GM21825 (cell line): ENCODE measurements at regions not wholly inside any gene's neighbourhood (a gene's known extent, or its start where the extent isn't known, plus 50 kb on each side); places are given as distances from the start of the nearest gene placed in this dataset.
"Not testable (repeated sequence)": the region's sequence is repeated elsewhere in the genome, so short reads cannot be mapped to it uniquely, and the experiment has no call there.

Source experiments
- ATAC-seq: cut with Tn5 transposase; IDR thresholded peaks from one replicate; pipeline ENCODE4 v1.9.1; 2021; ENCODE audit warnings: mild to moderate bottlenecking, moderate library complexity; ENCODE audit not compliant: unreplicated experiment

GRCh38 chr3:104279617-104280016, 1087.1 kb upstream of the ALCAM start:
- ATAC-seq = no peak

GRCh38 chr3:104281713-104282112, 1085.0 kb upstream of the ALCAM start:
- ATAC-seq = no peak

- ATAC-seq = no peak
These were observed 1080.1 kb upstream of the ALCAM start for GRCh38 chr3:104286645-104287044.

GRCh38 chr3:104291437-104291851, 1075.3 kb upstream of the ALCAM start:
- peak; percentile 72 for ATAC-seq

- peak; percentile 35 for ATAC-seq
These were observed 1074.8 kb upstream of the ALCAM start for GRCh38 chr3:104291878-104292277.

GRCh38 chr3:104297617-104298016, 1069.1 kb upstream of the ALCAM start:
- no peak for ATAC-seq

- no peak for ATAC-seq
These were observed 1068.0 kb upstream of the ALCAM start for GRCh38 chr3:104298662-104299061.

- ATAC-seq = no peak
These were observed 1050.6 kb upstream of the ALCAM start for GRCh38 chr3:104316118-104316517.

GRCh38 chr3:104323226-104323625, 1043.5 kb upstream of the ALCAM start:
- no peak for ATAC-seq

- ATAC-seq = no peak
These were observed 1019.4 kb upstream of the ALCAM start for GRCh38 chr3:104347291-104347690.

GRCh38 chr3:104349836-104350235, 1016.9 kb upstream of the ALCAM start:
- ATAC-seq = no peak

- ATAC-seq = no peak
These were observed 1012.8 kb upstream of the ALCAM start for GRCh38 chr3:104353951-104354350.

GRCh38 chr3:104359546-104359945, 1007.2 kb upstream of the ALCAM start:
- no peak for ATAC-seq

- ATAC-seq = no peak
These were observed 1006.7 kb upstream of the ALCAM start for GRCh38 chr3:104360038-104360437.

- ATAC-seq = not testable (repeated sequence)
These were observed 1005.0 kb upstream of the ALCAM start for GRCh38 chr3:104361748-104362147.

- ATAC-seq = no peak
These were observed 1004.4 kb upstream of the ALCAM start for GRCh38 chr3:104362319-104362718.

- ATAC-seq = no peak
These were observed 999.7 kb upstream of the ALCAM start for GRCh38 chr3:104367000-104367399.

- no peak for ATAC-seq
These were observed 997.9 kb upstream of the ALCAM start for GRCh38 chr3:104368760-104369159.

- ATAC-seq = no peak
These were observed 981.3 kb upstream of the ALCAM start for GRCh38 chr3:104385421-104385820.

- ATAC-seq = no peak
These were observed 978.1 kb upstream of the ALCAM start for GRCh38 chr3:104388619-104389018.

GRCh38 chr3:104392327-104392726, 974.4 kb upstream of the ALCAM start:
- ATAC-seq = no peak

GRCh38 chr3:104396974-104397669, 969.6 kb upstream of the ALCAM start:
- no peak for ATAC-seq

GRCh38 chr3:104397713-104398112, 969.0 kb upstream of the ALCAM start:
- ATAC-seq = no peak
